ENCODE measurements at regions not wholly inside any gene's neighbourhood (a gene's known extent, or its start where the extent isn't known, plus 50 kb on each side); places are given as distances from the start of the nearest gene placed in this dataset.

- TF ChIP-seq GATA2 (IDR thresholded peaks at IDR 0.05; ENCODE audit: low read depth, low read length) (no peak), GATA3 (IDR thresholded peaks at IDR 0.05; ENCODE audit: low read depth, low read length) (no peak)
Measured at GRCh38 chr13:34345258-34345965, 527.5 kb downstream of the RFC3 start.

Data from SH-SY5Y (cell line).